ENCODE measurements at regions not wholly inside any gene's neighbourhood (a gene's known extent, or its start where the extent isn't known, plus 50 kb on each side); places are given as distances from the start of the nearest gene placed in this dataset.

- Mint-ChIP-seq H3K9me3 (no peaks in the 10 kb centered on the region), H3K4me1 (no peaks in the 10 kb centered on the region), H3K27me3 (ENCODE audit: low read depth) (peaks cover 3% of the 10 kb centered on the region), H3K27ac (no peak overlapping the region), H3K36me3 (ENCODE audit: low read depth) (no peaks in the 10 kb centered on the region), H3K4me3 (no peak overlapping the region)
- TF ChIP-seq, protein P1, sequence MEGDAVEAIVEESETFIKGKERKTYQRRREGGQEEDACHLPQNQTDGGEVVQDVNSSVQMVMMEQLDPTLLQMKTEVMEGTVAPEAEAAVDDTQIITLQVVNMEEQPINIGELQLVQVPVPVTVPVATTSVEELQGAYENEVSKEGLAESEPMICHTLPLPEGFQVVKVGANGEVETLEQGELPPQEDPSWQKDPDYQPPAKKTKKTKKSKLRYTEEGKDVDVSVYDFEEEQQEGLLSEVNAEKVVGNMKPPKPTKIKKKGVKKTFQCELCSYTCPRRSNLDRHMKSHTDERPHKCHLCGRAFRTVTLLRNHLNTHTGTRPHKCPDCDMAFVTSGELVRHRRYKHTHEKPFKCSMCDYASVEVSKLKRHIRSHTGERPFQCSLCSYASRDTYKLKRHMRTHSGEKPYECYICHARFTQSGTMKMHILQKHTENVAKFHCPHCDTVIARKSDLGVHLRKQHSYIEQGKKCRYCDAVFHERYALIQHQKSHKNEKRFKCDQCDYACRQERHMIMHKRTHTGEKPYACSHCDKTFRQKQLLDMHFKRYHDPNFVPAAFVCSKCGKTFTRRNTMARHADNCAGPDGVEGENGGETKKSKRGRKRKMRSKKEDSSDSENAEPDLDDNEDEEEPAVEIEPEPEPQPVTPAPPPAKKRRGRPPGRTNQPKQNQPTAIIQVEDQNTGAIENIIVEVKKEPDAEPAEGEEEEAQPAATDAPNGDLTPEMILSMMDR (IDR thresholded peaks at IDR 0.05; ENCODE audit: unreplicated experiment in 3 of 3), result no peak
Observed at GRCh38 chr2:7338961-7339360, 421.7 kb downstream of the RNF144A start.

DNA sequence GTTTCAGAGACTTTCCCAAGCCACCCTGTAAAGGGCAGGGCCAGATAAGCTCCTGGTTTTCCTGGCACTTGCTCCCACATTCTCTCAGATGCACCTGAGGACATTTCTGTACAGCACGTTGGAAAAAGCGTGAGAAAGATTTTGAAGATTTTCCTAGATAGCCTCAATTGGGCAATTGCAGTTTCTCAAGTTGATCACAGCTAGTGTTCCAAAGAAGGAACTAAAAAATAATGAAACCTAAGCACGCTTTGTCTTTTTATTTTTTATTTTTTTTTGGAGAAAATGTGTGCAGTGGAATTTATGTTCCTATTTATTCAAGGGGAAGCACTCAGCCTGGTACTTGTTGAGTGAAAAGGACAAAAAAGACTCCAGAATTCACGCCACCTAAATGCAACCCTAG lies 429.1 kb downstream of the RNF144A start:
- TF ChIP-seq, protein P1 (IDR thresholded peaks at IDR 0.05; ENCODE audit: unreplicated experiment in 3 of 3), result no peak
- Mint-ChIP-seq H3K4me3 (no peak overlapping the region), H3K36me3 (ENCODE audit: low read depth) (no peaks in the 10 kb centered on the region), H3K4me1 (peaks cover 6% of the 10 kb centered on the region), H3K9me3 (no peaks in the 10 kb centered on the region), H3K27ac (no peak overlapping the region), H3K27me3 (ENCODE audit: low read depth) (no peaks in the 10 kb centered on the region)

- H3K4me3 Mint-ChIP-seq, result no peak overlapping the region
- no peaks in the 10 kb centered on the region for H3K9me3 Mint-ChIP-seq
- no peak overlapping the region for H3K27ac Mint-ChIP-seq
- TF ChIP-seq, protein P1 (IDR thresholded peaks at IDR 0.05; ENCODE audit: unreplicated experiment in 3 of 3), result no peak
- no peaks in the 10 kb centered on the region for H3K27me3 Mint-ChIP-seq (ENCODE audit: low read depth)
- peaks cover 6% of the 10 kb centered on the region for H3K4me1 Mint-ChIP-seq
- no peaks in the 10 kb centered on the region for H3K36me3 Mint-ChIP-seq (ENCODE audit: low read depth)
Observed at GRCh38 chr2:7348761-7349160, 431.5 kb downstream of the RNF144A start.

- TF ChIP-seq, protein P1 (IDR thresholded peaks at IDR 0.05; ENCODE audit: unreplicated experiment in 3 of 3), result no peak
- H3K27me3 Mint-ChIP-seq (ENCODE audit: low read depth), result no peaks in the 10 kb centered on the region
- no peaks in the 10 kb centered on the region for H3K9me3 Mint-ChIP-seq
- peaks cover 5% of the 10 kb centered on the region for H3K4me1 Mint-ChIP-seq
- H3K27ac Mint-ChIP-seq, result no peak overlapping the region
- H3K36me3 Mint-ChIP-seq (ENCODE audit: low read depth), result no peaks in the 10 kb centered on the region
- H3K4me3 Mint-ChIP-seq, result no peak overlapping the region
Observed at GRCh38 chr2:7352191-7352590, 435.0 kb downstream of the RNF144A start.

- Mint-ChIP-seq H3K4me1 (peaks cover 5% of the 10 kb centered on the region), H3K36me3 (ENCODE audit: low read depth) (no peaks in the 10 kb centered on the region), H3K27me3 (ENCODE audit: low read depth) (no peaks in the 10 kb centered on the region), H3K4me3 (no peak overlapping the region), H3K27ac (no peak overlapping the region), H3K9me3 (no peaks in the 10 kb centered on the region)
- TF ChIP-seq, protein P1 (IDR thresholded peaks at IDR 0.05; ENCODE audit: unreplicated experiment in 3 of 3), result no peak
Observed at GRCh38 chr2:7353571-7353970, 436.4 kb downstream of the RNF144A start.

DNA sequence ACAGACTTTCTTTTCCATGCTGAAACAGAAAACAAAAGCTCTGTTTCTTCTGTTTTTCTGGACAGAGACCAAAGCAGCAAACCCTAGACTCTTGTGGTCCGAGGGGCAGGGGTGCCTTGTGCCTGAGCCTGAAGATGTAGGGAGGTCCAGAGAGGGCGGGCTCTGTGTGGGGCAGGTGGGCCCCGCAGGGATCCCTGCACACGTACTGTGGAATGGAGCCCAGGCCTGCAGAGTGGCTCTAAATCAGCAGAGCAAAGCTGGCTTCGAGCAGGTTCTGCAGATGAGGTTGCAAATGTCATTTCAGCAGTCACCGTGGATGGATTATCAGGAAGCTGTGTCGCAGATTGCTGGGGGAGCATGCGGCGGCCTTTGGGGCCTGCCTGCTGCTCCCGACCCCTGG lies 438.6 kb downstream of the RNF144A start:
- Mint-ChIP-seq H3K27ac (no peak overlapping the region), H3K9me3 (no peaks in the 10 kb centered on the region), H3K27me3 (ENCODE audit: low read depth) (no peaks in the 10 kb centered on the region), H3K4me3 (no peak overlapping the region), H3K36me3 (ENCODE audit: low read depth) (no peaks in the 10 kb centered on the region), H3K4me1 (peaks cover 19% of the 10 kb centered on the region)
- TF ChIP-seq, protein P1 (IDR thresholded peaks at IDR 0.05; ENCODE audit: unreplicated experiment in 3 of 3), result no peak

All from nephron (organoid).